ENCODE measurements at regions not wholly inside any gene's neighbourhood (a gene's known extent, or its start where the extent isn't known, plus 50 kb on each side); places are given as distances from the start of the nearest gene placed in this dataset.

DNA sequence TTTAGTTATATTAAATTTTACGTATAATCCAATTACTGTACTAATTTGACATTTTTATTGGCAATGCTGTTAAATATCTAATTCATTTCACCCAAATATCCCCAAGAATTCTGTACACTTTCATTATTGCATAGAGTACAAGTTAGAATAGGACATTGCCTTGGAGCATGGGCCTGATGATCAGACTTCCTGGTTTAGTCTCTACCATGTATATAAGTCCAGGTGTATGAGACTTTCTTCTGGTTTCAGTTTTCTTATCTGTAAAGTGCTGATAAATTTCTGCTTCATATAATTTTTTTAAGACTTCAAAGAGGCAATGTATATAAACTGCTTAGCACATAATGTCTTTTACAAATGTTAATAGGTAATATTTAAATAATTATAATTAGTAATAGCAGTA lies 179.4 kb downstream of the KLF12 start:
- POLR2A ChIA-PET: no interaction called here
- ATAC-seq (no peak), DNase-seq (ENCODE audit: low spot score) (no peak)
- Mint-ChIP-seq H3K27me3 (ENCODE audit: low read depth) (no peaks in the 10 kb centered on the region), H3K27ac (no peak overlapping the region), H3K9me3 (no peaks in the 10 kb centered on the region), H3K4me1 (peaks cover 4% of the 10 kb centered on the region; the same call in 1 of the 2 replicates), H3K4me3 (no peak overlapping the region), H3K36me3 (no peaks in the 10 kb centered on the region)
- CTCF ChIA-PET: no interaction called here
- TF ChIP-seq ARID4B (CRISPR knock-in tag; IDR thresholded peaks at IDR 0.05; ENCODE audit: borderline replicate concordance) (no peak), ZNF263 (CRISPR knock-in tag; IDR thresholded peaks at IDR 0.05; ENCODE audit: low read depth) (no peak), TP53 (CRISPR knock-in tag; IDR thresholded peaks at IDR 0.05) (no peak), IRF2 (CRISPR knock-in tag; IDR thresholded peaks at IDR 0.05; ENCODE audit: borderline replicate concordance, low read depth) (no peak), SOX15 (CRISPR knock-in tag; IDR thresholded peaks at IDR 0.05) (no peak), ZNF317 (CRISPR knock-in tag; IDR thresholded peaks at IDR 0.05; ENCODE audit: borderline replicate concordance, low read depth) (no peak), ATF6 (CRISPR knock-in tag; IDR thresholded peaks at IDR 0.05) (no peak), AFF4 (CRISPR knock-in tag; IDR thresholded peaks at IDR 0.05; ENCODE audit: borderline replicate concordance) (no peak), ZNF671 (CRISPR knock-in tag; IDR thresholded peaks at IDR 0.05) (no peak), KAT7 (CRISPR knock-in tag; IDR thresholded peaks at IDR 0.05; ENCODE audit: borderline replicate concordance) (no peak), NR2C2 (CRISPR knock-in tag; IDR thresholded peaks at IDR 0.05) (no peak), USF1 (CRISPR knock-in tag; IDR thresholded peaks at IDR 0.05) (no peak), JUN (CRISPR knock-in tag; IDR thresholded peaks at IDR 0.05) (no peak), SMAD3 (CRISPR knock-in tag; IDR thresholded peaks at IDR 0.05; ENCODE audit: borderline replicate concordance) (no peak)
- TF ChIP-seq, protein P1, sequence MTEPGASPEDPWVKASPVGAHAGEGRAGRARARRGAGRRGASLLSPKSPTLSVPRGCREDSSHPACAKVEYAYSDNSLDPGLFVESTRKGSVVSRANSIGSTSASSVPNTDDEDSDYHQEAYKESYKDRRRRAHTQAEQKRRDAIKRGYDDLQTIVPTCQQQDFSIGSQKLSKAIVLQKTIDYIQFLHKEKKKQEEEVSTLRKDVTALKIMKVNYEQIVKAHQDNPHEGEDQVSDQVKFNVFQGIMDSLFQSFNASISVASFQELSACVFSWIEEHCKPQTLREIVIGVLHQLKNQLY (CRISPR knock-in tag; IDR thresholded peaks at IDR 0.05): no peak
- TF ChIP-seq, protein P2, sequence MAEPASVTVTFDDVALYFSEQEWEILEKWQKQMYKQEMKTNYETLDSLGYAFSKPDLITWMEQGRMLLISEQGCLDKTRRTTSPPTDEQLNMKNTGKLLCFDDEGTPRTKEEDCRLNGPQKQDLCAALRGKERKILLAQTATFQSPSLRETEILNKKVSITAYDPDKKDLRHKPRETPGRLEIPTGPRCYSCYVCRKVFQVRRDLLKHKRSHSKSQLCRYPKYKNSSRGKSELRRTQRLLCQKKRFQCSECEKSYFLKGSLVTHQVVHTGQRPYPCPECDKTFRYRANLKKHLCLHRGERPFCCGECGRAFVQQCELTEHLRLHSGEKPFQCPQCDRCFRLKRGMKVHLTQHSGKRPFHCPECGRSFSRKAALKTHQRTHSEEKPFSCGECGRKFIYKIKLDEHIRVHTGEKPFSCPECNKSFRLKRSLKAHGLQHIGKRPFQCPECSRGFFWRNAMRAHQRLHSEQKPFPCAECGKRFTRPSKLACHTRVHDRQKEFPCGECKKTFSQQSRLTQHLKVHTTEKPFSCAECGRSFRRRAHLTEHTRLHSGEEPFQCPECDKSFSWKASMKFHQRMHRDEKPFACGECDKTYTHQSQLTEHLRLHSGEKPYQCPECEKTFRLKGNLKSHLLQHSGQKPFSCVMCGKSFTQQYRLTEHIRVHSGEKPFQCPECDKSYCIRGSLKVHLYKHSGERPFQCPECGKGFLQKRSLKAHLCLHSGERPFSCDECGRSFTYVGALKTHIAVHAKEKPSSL (CRISPR knock-in tag; conservative IDR thresholded peaks at IDR 0.05): no peak
- TF ChIP-seq, protein P3, sequence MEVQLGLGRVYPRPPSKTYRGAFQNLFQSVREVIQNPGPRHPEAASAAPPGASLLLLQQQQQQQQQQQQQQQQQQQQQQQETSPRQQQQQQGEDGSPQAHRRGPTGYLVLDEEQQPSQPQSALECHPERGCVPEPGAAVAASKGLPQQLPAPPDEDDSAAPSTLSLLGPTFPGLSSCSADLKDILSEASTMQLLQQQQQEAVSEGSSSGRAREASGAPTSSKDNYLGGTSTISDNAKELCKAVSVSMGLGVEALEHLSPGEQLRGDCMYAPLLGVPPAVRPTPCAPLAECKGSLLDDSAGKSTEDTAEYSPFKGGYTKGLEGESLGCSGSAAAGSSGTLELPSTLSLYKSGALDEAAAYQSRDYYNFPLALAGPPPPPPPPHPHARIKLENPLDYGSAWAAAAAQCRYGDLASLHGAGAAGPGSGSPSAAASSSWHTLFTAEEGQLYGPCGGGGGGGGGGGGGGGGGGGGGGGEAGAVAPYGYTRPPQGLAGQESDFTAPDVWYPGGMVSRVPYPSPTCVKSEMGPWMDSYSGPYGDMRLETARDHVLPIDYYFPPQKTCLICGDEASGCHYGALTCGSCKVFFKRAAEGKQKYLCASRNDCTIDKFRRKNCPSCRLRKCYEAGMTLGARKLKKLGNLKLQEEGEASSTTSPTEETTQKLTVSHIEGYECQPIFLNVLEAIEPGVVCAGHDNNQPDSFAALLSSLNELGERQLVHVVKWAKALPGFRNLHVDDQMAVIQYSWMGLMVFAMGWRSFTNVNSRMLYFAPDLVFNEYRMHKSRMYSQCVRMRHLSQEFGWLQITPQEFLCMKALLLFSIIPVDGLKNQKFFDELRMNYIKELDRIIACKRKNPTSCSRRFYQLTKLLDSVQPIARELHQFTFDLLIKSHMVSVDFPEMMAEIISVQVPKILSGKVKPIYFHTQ (CRISPR knock-in tag; IDR thresholded peaks at IDR 0.05): no peak
- TF ChIP-seq, protein P4, sequence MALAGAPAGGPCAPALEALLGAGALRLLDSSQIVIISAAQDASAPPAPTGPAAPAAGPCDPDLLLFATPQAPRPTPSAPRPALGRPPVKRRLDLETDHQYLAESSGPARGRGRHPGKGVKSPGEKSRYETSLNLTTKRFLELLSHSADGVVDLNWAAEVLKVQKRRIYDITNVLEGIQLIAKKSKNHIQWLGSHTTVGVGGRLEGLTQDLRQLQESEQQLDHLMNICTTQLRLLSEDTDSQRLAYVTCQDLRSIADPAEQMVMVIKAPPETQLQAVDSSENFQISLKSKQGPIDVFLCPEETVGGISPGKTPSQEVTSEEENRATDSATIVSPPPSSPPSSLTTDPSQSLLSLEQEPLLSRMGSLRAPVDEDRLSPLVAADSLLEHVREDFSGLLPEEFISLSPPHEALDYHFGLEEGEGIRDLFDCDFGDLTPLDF (CRISPR knock-in tag; IDR thresholded peaks at IDR 0.05): no peak

Data from WTC11 (cell line).